Liver (tissue), 3 donors: ENCODE measurements at regions not wholly inside any gene's neighbourhood (a gene's known extent, or its start where the extent isn't known, plus 50 kb on each side); places are given as distances from the start of the nearest gene placed in this dataset.

ENCODE experiments used
- EGR1 ChIP-seq, 2 donors: IDR thresholded peaks; 2 replicates each; pipeline ENCODE4 v1.6.1; 2016 to 2018; ENCODE audit warnings: antibody characterized with exemption in 2 of 2, low read depth in 2 of 2
- FOXA1 ChIP-seq: IDR thresholded peaks from 2 replicates; pipeline ENCODE4 v1.6.1; 2016; ENCODE audit warnings: antibody characterized with exemption
- RAD21 ChIP-seq, 2 donors: IDR thresholded peaks; 2 replicates each; pipeline ENCODE4 v1.6.1; 2016; ENCODE audit warnings: antibody characterized with exemption in 2 of 2, mild to moderate bottlenecking in 2 of 2
- SP1 ChIP-seq: IDR thresholded peaks from 2 replicates; pipeline ENCODE4 v1.6.1; 2018; ENCODE audit warnings: antibody characterized with exemption, mild to moderate bottlenecking
- TAF1 ChIP-seq: conservative IDR thresholded peaks from 2 replicates; pipeline ENCODE4 v1.6.1; 2016; ENCODE audit warnings: antibody characterized with exemption, mild to moderate bottlenecking
- YY1 ChIP-seq: IDR thresholded peaks from 2 replicates; pipeline ENCODE4 v1.6.1; 2016; ENCODE audit warnings: antibody characterized with exemption, mild to moderate bottlenecking
- TF ChIP-seq, protein P1 (sequence below): fragments of 150-350 bp; IDR thresholded peaks from 2 replicates; pipeline ENCODE4 v1.5.1; 2017; ENCODE audit warnings: improper control_type of control experiment, low read depth, low read length; ENCODE audit not compliant: missing input control
- TF ChIP-seq, protein P2 (sequence below): IDR thresholded peaks from 2 replicates; pipeline ENCODE4 v1.6.1; 2016; ENCODE audit warnings: antibody characterized with exemption, mild to moderate bottlenecking
- TF ChIP-seq, protein P3 (sequence below): IDR thresholded peaks from 2 replicates; pipeline ENCODE4 v1.6.1; 2016; ENCODE audit warnings: antibody characterized with exemption
- TF ChIP-seq, protein P4 (sequence below): IDR thresholded peaks from 2 replicates; pipeline ENCODE4 v1.6.1; 2016; ENCODE audit warnings: antibody characterized with exemption
- donor health status: healthy.
- donor health status: healthy.

DNA sequence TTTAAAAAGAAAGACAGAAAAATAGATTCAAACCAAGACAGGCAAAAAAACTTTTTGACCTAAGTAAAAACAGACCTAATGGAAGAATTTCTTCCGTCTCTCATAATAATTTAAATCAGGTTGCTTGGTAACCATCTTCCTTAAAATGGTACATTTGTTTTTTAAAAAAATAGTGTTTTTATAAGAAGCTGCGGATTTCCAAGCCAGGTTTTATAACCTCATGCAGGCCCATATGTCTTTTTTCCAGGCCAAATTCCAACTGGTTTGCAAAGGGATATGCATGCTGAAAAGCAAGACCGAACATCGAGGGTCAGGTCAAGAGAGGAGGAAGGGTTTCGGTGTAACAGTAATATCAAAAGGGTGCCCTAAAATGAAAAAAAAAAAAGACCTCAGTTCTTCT lies 172.9 kb downstream of the MAIP1 start:
- TF ChIP-seq RAD21 (IDR thresholded peaks at IDR 0.05) (no peak), TAF1 (no peak), EGR1 (IDR thresholded peaks at IDR 0.05; ENCODE audit: low read depth in 2 of 2) (no peak), YY1 (no peak), SP1 (no peak), FOXA1 (no peak)
- TF ChIP-seq, protein P1, sequence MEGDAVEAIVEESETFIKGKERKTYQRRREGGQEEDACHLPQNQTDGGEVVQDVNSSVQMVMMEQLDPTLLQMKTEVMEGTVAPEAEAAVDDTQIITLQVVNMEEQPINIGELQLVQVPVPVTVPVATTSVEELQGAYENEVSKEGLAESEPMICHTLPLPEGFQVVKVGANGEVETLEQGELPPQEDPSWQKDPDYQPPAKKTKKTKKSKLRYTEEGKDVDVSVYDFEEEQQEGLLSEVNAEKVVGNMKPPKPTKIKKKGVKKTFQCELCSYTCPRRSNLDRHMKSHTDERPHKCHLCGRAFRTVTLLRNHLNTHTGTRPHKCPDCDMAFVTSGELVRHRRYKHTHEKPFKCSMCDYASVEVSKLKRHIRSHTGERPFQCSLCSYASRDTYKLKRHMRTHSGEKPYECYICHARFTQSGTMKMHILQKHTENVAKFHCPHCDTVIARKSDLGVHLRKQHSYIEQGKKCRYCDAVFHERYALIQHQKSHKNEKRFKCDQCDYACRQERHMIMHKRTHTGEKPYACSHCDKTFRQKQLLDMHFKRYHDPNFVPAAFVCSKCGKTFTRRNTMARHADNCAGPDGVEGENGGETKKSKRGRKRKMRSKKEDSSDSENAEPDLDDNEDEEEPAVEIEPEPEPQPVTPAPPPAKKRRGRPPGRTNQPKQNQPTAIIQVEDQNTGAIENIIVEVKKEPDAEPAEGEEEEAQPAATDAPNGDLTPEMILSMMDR, result no peak
- TF ChIP-seq, protein P2, sequence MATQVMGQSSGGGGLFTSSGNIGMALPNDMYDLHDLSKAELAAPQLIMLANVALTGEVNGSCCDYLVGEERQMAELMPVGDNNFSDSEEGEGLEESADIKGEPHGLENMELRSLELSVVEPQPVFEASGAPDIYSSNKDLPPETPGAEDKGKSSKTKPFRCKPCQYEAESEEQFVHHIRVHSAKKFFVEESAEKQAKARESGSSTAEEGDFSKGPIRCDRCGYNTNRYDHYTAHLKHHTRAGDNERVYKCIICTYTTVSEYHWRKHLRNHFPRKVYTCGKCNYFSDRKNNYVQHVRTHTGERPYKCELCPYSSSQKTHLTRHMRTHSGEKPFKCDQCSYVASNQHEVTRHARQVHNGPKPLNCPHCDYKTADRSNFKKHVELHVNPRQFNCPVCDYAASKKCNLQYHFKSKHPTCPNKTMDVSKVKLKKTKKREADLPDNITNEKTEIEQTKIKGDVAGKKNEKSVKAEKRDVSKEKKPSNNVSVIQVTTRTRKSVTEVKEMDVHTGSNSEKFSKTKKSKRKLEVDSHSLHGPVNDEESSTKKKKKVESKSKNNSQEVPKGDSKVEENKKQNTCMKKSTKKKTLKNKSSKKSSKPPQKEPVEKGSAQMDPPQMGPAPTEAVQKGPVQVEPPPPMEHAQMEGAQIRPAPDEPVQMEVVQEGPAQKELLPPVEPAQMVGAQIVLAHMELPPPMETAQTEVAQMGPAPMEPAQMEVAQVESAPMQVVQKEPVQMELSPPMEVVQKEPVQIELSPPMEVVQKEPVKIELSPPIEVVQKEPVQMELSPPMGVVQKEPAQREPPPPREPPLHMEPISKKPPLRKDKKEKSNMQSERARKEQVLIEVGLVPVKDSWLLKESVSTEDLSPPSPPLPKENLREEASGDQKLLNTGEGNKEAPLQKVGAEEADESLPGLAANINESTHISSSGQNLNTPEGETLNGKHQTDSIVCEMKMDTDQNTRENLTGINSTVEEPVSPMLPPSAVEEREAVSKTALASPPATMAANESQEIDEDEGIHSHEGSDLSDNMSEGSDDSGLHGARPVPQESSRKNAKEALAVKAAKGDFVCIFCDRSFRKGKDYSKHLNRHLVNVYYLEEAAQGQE, result no peak
- TF ChIP-seq, protein P3, sequence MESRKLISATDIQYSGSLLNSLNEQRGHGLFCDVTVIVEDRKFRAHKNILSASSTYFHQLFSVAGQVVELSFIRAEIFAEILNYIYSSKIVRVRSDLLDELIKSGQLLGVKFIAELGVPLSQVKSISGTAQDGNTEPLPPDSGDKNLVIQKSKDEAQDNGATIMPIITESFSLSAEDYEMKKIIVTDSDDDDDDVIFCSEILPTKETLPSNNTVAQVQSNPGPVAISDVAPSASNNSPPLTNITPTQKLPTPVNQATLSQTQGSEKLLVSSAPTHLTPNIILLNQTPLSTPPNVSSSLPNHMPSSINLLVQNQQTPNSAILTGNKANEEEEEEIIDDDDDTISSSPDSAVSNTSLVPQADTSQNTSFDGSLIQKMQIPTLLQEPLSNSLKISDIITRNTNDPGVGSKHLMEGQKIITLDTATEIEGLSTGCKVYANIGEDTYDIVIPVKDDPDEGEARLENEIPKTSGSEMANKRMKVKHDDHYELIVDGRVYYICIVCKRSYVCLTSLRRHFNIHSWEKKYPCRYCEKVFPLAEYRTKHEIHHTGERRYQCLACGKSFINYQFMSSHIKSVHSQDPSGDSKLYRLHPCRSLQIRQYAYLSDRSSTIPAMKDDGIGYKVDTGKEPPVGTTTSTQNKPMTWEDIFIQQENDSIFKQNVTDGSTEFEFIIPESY, result no peak
- TF ChIP-seq, protein P4, sequence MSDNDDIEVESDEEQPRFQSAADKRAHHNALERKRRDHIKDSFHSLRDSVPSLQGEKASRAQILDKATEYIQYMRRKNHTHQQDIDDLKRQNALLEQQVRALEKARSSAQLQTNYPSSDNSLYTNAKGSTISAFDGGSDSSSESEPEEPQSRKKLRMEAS, result no peak
